Endothelial cell of umbilical vein (primary cell): ENCODE measurements at regions not wholly inside any gene's neighbourhood (a gene's known extent, or its start where the extent isn't known, plus 50 kb on each side); places are given as distances from the start of the nearest gene placed in this dataset.

Experiments
- BruUV-seq: library from RNA; stranded (reverse); fragments of 400-500 nt; replicated peaks from 2 replicates; lab custom pipeline; 2021; lab: Mats Ljungman, UMichigan
- CTCF ChIA-PET: fragments of 300-600, 350-600 bp; sonication (Branson Sonifier 250); formaldehyde crosslinking; loops from one replicate; lab custom pipeline; 2021; ENCODE audit warnings: antibody characterized with exemption, inconsistent platforms; lab: Charles Lee
- POLR2A ChIA-PET: fragments of 300-600, 350-600 bp; sonication (Branson Sonifier 250); formaldehyde crosslinking; loops from one replicate; lab custom pipeline; 2021; ENCODE audit warnings: antibody characterized with exemption, inconsistent platforms; lab: Charles Lee
- DNase-seq: peaks from one replicate; pipeline ENCODE4 v3.0.0-alpha.2; 2011; ENCODE audit warnings: low read depth, low spot score
- FAIRE-seq: peaks from 2 replicates; lab custom pipeline; 2011; peaks lifted over from hg19 to GRCh38; lab: Jason Lieb, UNC
- H2AFZ ChIP-seq: 2 replicates; pipeline ENCODE4 v1.6.0; 2012; ENCODE audit warnings: low read depth, low read length, control low read depth, inconsistent platforms
- H3K27ac ChIP-seq: 2 replicates; pipeline ENCODE4 v1.5.1; 2011; ENCODE audit warnings: low read depth, mild to moderate bottlenecking, control low read depth, low read length, moderate library complexity; ENCODE audit not compliant: insufficient read depth
- H3K27me3 ChIP-seq, 2 experiments: 2 replicates each; pipeline versions ENCODE4 v1.6.0 to v1.6.1; 2011; ENCODE audit warnings: low read length in 2 of 2, mixed read lengths in 1 of 2; ENCODE audit not compliant: control insufficient read depth in 2 of 2, insufficient read depth in 2 of 2
- H3K36me3 ChIP-seq, 2 experiments: 2 replicates in 1 of 2; 3 replicates in 1 of 2; pipeline ENCODE4 v1.5.1; 2011; ENCODE audit warnings: low read length in 2 of 2, mild to moderate bottlenecking in 1 of 2, moderate library complexity in 1 of 2; ENCODE audit not compliant: control insufficient read depth in 2 of 2, insufficient read depth in 2 of 2; ENCODE audit errors: extremely low read depth in 1 of 2
- H3K4me1 ChIP-seq: 3 replicates; pipeline ENCODE4 v1.5.1; 2011; ENCODE audit warnings: mild to moderate bottlenecking, low read length; ENCODE audit not compliant: control insufficient read depth, insufficient read depth; ENCODE audit errors: extremely low read depth
- H3K4me2 ChIP-seq: 2 replicates; pipeline ENCODE4 v1.6.1; 2011; ENCODE audit warnings: low read length, control low read depth, mixed read lengths; ENCODE audit not compliant: insufficient read depth
- H3K4me3 ChIP-seq, 3 experiments: fragments of 200-600 bp in 1 of 3; sonication (generic), shearing (Covaris generic) in 1 of 3; replicated peaks in 1 of 3; 2 replicates each; pipeline ENCODE4 v1.5.1; 2011 to 2016; ENCODE audit warnings: control low read depth in 3 of 3, low read length in 3 of 3, mild to moderate bottlenecking in 2 of 3, inconsistent platforms in 1 of 3, low read depth in 1 of 3, moderate library complexity in 1 of 3; ENCODE audit not compliant: insufficient read depth in 1 of 3
- H3K79me2 ChIP-seq: 2 replicates; pipeline ENCODE4 v1.6.0; 2012; ENCODE audit warnings: low read length, inconsistent platforms; ENCODE audit not compliant: control insufficient read depth, insufficient read depth
- H3K9ac ChIP-seq: replicated peaks from 2 replicates; pipeline ENCODE3; 2011; ENCODE audit warnings: low read length, control low read depth; ENCODE audit not compliant: insufficient read depth; ENCODE audit errors: extremely low read depth
- H3K9me1 ChIP-seq: replicated peaks from 3 replicates; pipeline ENCODE4 v1.6.0; 2011; ENCODE audit warnings: mild to moderate bottlenecking, low read length; ENCODE audit not compliant: control insufficient read depth, insufficient read depth; ENCODE audit errors: extremely low read depth
- H3K9me3 ChIP-seq: replicated peaks from 2 replicates; pipeline ENCODE4 v1.5.1; 2012; ENCODE audit warnings: low read length, inconsistent platforms; ENCODE audit not compliant: control insufficient read depth, insufficient read depth
- H4K20me1 ChIP-seq: replicated peaks from 2 replicates; pipeline ENCODE3; 2011; ENCODE audit warnings: mild to moderate bottlenecking, low read length; ENCODE audit not compliant: control insufficient read depth, insufficient read depth; ENCODE audit errors: extremely low read depth
- EZH2 ChIP-seq: IDR thresholded peaks from 2 replicates; pipeline ENCODE4 v1.6.1; 2012; ENCODE audit warnings: borderline replicate concordance, low read depth, mild to moderate bottlenecking, moderate library complexity, low read length, inconsistent platforms; ENCODE audit not compliant: severe bottlenecking
- FOS ChIP-seq: IDR thresholded peaks from 2 replicates; pipeline ENCODE4 v1.6.1; 2011; ENCODE audit warnings: mild to moderate bottlenecking, low read length, moderate library complexity, borderline replicate concordance; ENCODE audit not compliant: insufficient read depth
- GATA2 ChIP-seq: IDR thresholded peaks from 2 replicates; pipeline ENCODE4 v1.7.0; 2011; ENCODE audit warnings: low read depth, mild to moderate bottlenecking, moderate library complexity, mixed read lengths, low read length; ENCODE audit not compliant: insufficient read length, insufficient read depth
- JUN ChIP-seq: IDR thresholded peaks from 2 replicates; pipeline ENCODE4 v1.6.1; 2011; ENCODE audit warnings: borderline replicate concordance, low read depth; ENCODE audit not compliant: insufficient read length, insufficient read depth
- MYC ChIP-seq: IDR thresholded peaks from one replicate; pipeline ENCODE4 v1.6.1; 2011; ENCODE audit warnings: mild to moderate bottlenecking, low read depth, low read length
- POLR2A ChIP-seq: IDR thresholded peaks from 2 replicates; pipeline ENCODE4 v1.6.1; 2012; ENCODE audit warnings: low read depth, mild to moderate bottlenecking, control low read depth, low read length
- POLR2AphosphoS5 ChIP-seq: IDR thresholded peaks from 2 replicates; pipeline ENCODE4 v1.6.1; 2012; ENCODE audit warnings: low read depth, mild to moderate bottlenecking, control low read depth, low read length, moderate library complexity; ENCODE audit not compliant: insufficient read depth
- dilution Hi-C: fragments of 300-500 bp; cut with MboI; formaldehyde crosslinking; loops from one replicate; pipeline ENCODE4 v1.15.0; 2019; ENCODE audit warnings: low sequenced_read_pairs; ENCODE audit not compliant: extremely low pct_ligation_motif_present
- intact Hi-C: fragments of 100-400 bp; cut with micrococcal nuclease; formaldehyde crosslinking; loops from one replicate; pipeline ENCODE4 v1.10.0; 2022
- TF ChIP-seq, protein P1 (sequence below), 2 donors: IDR thresholded peaks; 1 replicate in 1 of 2; 2 replicates in 1 of 2; pipeline ENCODE4 v1.5.1; 2011; ENCODE audit warnings: low read length in 2 of 2, mild to moderate bottlenecking in 2 of 2, moderate library complexity in 2 of 2, control low read depth in 1 of 2, inconsistent platforms in 1 of 2, low read depth in 1 of 2; ENCODE audit not compliant: insufficient read depth in 1 of 2; ENCODE audit errors: extremely low read depth in 1 of 2
- TF ChIP-seq, protein P2 (sequence below): IDR thresholded peaks from 2 replicates; pipeline ENCODE4 v1.6.1; 2011; ENCODE audit not compliant: insufficient read depth, insufficient read length

DNA sequence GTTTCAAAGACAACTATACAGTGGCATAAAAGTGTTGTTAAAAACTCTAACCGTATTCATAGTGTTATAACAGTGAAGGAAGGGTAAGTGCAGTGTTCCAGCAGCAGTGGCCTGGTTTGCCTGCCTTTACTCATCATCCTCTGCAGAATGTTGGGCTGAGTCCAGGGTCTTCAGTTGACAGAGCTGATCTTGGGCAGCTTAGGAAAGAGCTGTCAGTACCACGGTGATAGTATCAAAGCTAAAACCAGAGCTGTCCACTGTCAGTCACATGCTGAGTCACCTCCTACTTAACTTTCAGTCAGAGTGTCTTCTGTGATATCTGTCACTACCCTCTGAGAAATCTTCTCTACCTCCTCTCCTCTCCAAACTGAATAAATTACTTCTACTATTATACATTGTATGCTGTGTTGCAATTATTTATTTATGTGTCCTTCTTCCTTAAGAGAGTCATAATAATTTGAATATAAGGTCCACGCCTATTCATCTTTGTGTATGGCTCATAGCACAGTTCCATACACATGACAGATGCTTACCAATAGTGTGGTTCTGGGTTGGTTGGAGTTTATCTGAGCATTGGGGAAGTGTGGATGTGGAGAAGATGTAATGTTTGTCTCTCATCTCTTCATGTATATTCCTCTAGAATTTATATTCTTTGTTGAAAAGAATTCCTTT, 242.1 kb downstream of the ZIC1 start:
- no peak overlapping the region for H2AFZ ChIP-seq
- H3K79me2 ChIP-seq = no peaks in the 10 kb centered on the region
- no peak overlapping the region for H3K4me3 ChIP-seq
- ChIA-PET POLR2A (no interaction called here), CTCF (interaction anchor here (1.0 kb wide), 1 partner anchor 34 kb away, joined by 3 read pairs; no protein-coding TSS in a partner anchor)
- DNase-seq = no peak
- H3K4me2 ChIP-seq = no peak overlapping the region
- TF ChIP-seq EZH2 (no peak), MYC (no peak), POLR2A (no peak), GATA2 (no peak), POLR2AphosphoS5 (no peak), FOS (no peak), JUN (no peak)
- TF ChIP-seq, protein P1, sequence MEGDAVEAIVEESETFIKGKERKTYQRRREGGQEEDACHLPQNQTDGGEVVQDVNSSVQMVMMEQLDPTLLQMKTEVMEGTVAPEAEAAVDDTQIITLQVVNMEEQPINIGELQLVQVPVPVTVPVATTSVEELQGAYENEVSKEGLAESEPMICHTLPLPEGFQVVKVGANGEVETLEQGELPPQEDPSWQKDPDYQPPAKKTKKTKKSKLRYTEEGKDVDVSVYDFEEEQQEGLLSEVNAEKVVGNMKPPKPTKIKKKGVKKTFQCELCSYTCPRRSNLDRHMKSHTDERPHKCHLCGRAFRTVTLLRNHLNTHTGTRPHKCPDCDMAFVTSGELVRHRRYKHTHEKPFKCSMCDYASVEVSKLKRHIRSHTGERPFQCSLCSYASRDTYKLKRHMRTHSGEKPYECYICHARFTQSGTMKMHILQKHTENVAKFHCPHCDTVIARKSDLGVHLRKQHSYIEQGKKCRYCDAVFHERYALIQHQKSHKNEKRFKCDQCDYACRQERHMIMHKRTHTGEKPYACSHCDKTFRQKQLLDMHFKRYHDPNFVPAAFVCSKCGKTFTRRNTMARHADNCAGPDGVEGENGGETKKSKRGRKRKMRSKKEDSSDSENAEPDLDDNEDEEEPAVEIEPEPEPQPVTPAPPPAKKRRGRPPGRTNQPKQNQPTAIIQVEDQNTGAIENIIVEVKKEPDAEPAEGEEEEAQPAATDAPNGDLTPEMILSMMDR (IDR thresholded peaks at IDR 0.05; ENCODE audit: extremely low read depth in 1 of 2, insufficient read depth in 1 of 2, low read depth in 1 of 2, low read length in 2 of 2) = no peak
- TF ChIP-seq, protein P2, sequence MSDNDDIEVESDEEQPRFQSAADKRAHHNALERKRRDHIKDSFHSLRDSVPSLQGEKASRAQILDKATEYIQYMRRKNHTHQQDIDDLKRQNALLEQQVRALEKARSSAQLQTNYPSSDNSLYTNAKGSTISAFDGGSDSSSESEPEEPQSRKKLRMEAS = no peak
- H3K9ac ChIP-seq = no peak overlapping the region
- H3K27me3 ChIP-seq = no peaks in the 10 kb centered on the region
- dilution Hi-C loops = no loop called here
- intact Hi-C loops = no loop called here
- H3K9me3 ChIP-seq = no peaks in the 10 kb centered on the region
- no peak for FAIRE-seq
- no peaks in the 10 kb centered on the region for H3K9me1 ChIP-seq
- no peaks in the 10 kb centered on the region for H3K4me1 ChIP-seq
- H3K36me3 ChIP-seq = no peaks in the 10 kb centered on the region
- BruUV-seq = no TSS peak
- no peaks in the 10 kb centered on the region for H4K20me1 ChIP-seq
- H3K27ac ChIP-seq = no peak overlapping the region
